IPS DF 19.7 (cell line): ENCODE measurements at regions not wholly inside any gene's neighbourhood (a gene's known extent, or its start where the extent isn't known, plus 50 kb on each side); places are given as distances from the start of the nearest gene placed in this dataset.
A peak's percentile ranks its signal among the peaks of the same experiment; 100 is the strongest.
"Not testable (repeated sequence)": the region's sequence is repeated elsewhere in the genome, so short reads cannot be mapped to it uniquely, and the experiment has no call there.

Source experiments
- DNase-seq: peaks from one replicate; pipeline ENCODE4 v3.0.0-alpha.2; 2013; ENCODE audit warnings: low read depth, low spot score

GRCh38 chr9:135291165-135291564 is 188.4 kb upstream of the PPP1R26 start:
- no peak for DNase-seq

- no peak for DNase-seq
These were observed 184.7 kb upstream of the PPP1R26 start for GRCh38 chr9:135294836-135295235.

GRCh38 chr9:135295551-135296300 is 183.9 kb upstream of the PPP1R26 start:
- peak; percentile 35 for DNase-seq

DNA sequence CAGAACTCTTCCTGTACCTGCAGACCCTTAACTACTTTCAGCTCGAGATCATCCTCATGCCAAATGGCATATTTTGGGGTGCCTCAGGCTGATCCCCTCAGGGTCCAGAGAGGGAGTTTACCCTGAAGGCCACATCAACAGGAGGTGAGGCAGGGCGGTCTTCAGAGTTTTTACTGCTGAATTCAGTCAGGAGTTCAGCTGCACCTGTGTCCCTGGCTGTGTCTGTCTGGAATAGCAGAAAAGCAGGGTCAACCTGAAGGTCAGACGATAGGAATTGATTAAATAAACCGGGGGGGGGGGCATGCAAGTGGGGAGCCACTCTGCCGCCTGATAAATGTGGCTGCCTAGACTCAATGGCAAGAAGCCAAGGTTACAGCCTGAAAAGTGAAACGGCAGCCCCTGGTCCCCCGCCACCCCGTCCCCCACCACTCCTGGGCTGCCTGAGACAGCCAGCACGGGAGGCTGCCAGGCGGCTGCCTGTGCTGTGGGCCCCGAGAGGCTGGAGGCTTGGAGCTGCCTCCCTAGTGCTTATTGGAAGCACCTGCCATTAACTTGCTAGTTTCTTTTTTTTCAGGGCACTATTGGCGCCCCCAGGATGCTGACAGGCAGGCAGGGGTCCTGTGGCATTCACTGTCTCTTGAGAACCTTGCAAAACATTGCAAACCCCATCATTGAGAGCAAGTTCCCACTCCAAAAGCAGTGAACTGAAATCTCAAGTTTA is 182.7 kb upstream of the PPP1R26 start:
- no peak for DNase-seq

DNA sequence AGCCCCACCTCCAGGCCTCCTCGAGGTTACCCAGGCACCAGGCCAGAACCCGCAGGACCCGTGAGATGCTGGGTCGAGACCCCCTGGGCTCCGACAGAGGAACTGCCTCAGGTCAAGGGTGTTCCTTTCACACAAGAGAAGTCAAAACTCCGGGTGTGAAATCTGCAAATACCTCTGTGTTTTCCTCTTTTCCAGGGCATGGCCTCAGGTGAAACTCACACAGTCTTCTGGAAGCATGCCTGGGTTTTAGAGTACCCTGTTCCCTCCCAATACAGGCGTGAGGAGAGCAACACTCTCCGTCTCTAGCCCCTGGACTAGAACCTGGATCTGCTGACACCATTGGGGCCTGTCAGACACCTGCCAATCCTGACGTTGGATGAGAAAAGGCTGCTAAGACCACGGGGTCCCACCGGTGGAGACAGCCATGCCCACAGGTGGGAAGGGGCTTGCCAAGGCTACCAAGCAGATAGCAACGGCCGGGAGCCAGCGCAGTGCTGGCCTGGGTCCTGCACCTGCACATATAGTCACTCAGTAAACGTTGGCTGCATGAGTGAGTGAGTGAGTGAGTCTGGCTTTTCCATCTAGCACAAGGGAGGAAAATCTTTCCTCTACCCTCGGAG is 182.0 kb upstream of the PPP1R26 start:
- no peak for DNase-seq

- DNase-seq = no peak
These were observed 180.4 kb upstream of the PPP1R26 start for GRCh38 chr9:135299239-135299590.

DNA sequence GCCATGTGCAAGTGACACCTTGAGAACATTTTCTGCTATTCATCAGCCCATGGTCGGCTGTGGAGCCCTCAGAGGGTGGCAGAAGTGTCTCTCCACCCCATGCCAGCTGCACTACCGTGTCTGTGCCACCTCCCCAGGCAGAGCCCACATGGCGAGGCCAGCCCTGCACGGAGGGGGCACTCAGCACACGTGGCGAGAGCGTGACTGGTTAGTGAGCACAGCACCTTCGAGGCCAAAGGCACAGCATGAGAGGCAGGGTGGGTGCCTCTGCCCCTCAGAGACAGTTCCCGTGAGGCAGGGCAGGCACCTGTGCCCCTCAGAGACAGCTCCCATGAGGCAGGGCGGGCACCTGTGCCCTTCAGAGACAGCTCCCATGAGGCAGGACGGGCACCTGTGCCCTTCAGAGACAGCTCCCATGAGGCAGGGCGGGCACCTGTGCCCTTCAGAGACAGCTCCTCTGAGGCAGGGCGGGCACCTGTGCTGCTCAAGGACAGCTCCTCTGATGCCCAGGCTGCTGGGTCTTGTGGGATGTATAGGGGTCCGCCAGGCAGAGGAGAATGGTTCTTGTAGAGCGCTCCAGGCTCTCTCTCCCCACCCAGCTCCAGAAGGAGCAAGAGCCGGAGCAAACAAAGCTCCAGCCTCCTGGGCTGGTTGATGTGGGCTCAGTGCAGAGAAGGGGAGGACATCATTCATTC is 179.8 kb upstream of the PPP1R26 start:
- no peak for DNase-seq

DNA sequence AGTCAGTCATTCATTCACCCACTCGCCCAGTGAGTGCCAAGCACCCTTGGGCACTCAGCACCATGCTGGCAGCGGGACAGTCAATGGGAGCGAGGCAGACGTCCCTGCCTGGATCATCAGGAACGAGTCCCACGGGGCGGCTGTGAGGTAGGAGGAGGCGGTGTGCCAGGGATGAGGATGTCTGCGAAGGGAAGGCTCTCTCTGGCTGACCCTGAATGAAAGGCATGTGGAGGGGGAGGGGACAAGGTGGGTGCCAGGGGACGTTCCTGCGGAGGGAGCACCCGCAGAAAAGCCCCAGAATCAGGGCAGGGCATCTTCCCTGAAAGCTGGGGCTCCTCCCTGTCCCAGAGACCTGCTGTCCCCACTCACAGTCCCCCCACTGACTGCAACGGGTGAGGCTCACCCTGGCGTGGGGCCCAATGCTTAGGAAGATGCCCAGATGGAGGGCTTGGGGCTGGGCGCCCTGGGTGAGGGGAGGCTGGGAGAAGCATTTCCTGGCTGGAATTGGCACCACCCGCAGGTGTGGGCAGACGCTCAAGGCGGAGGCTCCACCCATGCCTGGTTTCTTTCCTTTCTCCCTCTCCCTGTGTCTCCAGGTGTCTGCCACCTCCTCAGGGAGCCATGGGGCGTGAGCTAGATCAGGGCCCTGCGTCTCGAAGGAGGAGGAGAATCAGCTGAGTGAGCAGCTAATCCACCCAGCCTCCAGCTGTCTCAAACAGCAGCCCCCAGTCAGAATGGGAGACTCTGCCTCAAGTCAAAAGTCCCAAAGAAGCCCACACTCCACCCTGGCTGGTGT is 179.0 kb upstream of the PPP1R26 start:
- DNase-seq = no peak

DNA sequence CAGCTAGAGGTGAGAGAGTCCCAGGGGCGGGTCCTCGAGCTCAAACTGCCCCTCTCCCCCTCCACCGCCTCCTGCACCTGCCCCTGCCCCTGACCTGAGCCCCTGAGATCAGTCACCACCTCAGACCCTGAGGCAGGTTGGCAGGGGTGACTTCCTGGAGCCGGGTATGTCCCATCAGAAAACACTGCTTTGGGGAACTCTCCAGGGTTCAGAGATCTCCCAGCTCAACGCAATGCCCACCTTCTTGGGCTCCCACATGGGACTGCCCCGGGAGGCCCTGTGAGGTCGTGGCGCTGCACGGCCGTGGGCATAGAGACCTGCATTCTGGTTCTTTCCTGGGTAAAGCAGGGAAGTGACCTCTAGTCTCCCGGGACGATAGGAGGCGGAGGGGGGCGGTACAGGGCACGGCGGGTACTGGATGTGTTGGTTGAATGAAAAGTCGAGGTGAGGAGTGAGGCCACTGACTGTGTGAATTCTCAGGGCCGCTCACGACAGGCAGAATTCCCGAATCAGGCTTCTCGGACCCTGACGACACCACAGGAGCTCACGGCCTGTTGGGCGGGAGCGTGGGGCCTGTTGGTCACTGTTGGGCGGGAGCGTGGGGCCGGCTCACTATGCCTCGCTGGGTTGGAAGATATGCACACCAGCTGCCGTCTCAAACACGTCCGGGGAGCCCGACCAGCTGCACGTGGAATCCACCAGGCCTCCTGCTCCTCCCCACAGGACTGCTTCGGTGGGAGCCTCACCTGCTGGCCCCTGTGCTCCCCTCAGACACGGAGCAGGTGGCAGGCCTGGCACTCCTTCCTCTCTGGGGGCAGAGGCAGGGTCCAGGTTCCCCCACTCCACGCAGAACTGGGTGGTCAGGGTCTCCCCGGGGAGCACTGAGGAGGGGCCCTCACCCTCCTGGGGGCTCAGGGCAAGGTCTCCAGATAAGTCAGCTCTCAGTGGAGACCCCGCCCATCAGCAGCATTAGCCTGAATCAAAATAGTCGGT is 178.0 kb upstream of the PPP1R26 start:
- no peak for DNase-seq

DNA sequence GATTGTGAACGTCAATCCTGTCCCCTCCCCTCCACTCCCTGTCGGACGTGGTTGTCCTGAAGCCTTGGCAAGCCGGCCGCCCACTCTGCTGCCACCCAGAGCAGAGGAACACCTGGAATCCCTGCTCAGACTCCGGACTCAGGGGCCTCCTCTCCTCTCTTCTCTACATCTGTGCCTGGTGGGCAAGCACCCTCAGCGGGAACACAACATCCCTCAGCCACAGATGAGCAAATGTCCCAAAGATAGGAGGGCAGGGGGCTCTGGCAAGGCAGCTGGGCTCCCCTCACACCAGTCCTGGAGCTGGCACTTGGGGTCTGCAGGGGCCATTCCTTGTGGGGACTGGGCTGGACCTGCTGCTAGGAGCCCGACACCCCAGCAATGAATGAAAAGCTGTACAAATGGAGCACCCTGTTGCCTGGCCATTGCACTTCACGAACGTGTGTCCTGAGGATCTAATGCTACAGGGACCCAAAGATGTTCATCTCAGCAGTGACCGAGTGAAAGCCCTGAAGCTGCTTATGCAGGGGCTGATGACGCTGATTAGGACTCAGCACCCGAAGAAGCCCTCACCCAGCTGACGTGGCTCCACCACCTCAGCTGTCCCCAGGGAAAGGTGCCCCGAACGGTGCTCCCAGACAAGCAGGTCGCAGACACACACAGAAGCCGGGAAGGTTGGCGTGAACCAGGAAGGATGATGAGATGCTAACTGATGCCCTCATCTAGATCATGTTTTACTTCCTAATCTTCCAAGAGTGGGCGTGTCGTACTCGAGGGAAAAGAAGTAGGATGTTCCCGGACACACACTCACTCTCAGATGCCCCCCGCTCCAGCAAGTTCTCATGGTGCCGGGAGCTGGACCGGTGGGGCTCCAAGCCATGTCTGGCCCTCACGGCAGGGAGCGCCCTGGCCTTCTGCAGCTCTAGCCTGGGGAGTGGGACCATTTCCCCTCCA is 177.0 kb upstream of the PPP1R26 start:
- DNase-seq = no peak

DNA sequence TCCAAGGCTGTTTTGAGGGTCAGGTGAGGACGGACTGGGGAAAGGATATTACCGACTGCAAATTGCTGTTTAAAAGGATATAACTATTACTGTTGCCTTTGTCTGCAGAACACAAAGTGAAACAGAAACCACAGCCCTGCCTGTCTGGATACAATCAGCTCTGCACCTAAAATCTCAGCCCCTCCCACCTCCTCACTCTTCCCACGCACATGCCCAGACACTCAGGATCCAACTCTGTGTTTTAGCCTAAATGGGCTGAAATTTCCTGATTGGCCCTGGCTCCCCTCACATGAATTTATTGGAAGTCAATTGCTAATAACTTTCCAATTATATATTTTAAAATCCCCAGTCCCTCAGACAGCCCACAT is 176.3 kb upstream of the PPP1R26 start:
- no peak for DNase-seq

DNA sequence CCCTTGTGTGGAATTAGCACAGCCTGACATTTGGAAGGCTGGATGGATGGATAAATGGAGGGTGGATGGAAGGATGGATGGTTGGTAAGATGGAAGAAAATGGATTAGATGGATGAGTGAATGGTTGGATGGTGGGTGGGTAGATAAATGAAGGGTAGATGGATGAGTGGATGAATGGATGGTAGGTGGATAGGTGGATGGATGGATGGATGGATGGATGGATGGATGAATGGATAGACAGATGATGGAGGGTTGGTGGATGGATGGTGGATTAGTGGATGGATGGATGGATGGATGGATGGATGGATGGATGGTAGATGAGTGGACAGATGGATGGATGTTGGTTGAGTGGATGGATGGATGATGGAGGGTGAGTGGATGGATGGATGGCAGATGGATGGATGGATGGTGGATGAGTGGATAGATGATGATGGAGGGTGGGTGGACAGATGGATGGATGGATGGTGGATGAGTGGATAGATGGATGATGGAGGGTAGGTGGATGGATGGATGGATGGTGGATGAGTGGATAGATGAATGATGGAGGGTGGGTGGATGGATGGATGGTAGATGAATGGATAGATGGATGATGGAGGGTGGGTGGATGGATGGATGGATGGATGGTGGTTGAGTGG is 175.6 kb upstream of the PPP1R26 start:
- DNase-seq = no peak

- DNase-seq = no peak
These were observed 174.7 kb upstream of the PPP1R26 start for GRCh38 chr9:135304886-135305285.

DNA sequence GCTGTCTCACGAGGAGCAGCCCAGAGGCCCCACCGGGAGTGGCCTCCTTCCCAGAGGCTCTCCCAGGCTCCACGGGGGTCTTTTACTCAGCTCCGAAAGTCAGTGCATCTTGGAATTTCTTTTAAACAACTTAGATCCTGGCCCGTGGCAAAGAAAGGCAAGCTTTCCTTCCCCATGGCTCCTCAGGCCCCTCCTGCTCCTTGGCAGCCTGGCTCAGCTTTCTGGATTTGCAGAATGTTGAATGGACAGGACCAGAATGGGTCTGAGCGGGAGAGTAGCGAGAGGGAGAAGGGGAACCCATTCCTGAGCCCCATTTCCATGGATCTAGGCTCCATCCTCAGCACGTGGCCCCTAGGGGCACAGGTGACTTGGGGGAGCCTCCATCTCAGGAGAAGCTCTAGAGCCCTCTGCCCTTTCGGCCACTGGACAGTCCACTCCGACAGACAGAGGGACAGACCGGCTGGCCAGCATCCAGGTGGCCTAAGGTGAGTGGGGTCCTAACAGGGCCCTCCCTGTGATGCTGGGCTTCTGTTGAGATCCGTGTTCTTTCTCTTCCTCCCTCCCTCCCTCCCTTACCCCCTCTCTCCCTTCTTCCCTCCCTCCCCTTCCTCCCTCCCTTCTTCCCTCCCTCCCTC is 173.9 kb upstream of the PPP1R26 start:
- DNase-seq = no peak

DNA sequence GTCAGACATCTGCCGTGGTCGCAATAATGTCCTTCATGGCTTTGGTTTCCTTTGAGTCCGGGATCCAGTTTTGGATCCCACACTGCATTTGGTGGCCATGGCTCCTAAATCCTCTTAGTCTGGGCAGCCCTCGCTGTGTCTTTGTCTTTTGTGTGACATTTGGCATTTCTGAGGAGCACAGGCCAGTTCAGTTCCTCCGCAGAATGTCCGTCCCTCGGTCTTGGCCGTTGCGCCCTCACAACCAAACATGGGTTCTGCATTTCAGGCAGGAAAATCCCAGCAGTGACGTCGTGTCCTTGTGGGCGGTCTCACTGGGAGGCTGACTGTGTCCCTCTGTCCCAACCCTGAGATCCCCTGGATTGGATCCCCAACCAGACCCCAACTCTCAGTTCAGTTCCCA is 172.9 kb upstream of the PPP1R26 start:
- no peak for DNase-seq

DNA sequence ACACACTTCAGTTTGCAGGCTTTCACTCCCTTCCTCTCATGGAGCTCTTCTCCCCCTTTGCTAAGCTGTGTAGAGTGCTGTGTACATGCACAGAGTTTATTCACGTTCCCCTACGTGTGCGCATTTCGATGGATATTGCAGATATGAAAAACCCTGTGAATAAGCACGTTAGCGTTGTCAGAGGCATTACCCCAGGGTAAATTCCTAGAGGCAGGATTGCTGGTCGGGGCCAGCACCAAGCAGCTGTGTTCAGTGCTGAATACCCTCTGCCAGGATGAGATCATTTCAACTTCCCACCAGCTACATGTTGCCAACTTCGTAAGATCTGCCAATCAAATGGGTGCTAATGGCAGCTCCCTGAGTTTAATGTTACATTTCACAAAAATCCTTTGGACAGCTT is 172.3 kb upstream of the PPP1R26 start:
- DNase-seq = no peak

GRCh38 chr9:135307919-135308318 is 171.7 kb upstream of the PPP1R26 start:
- DNase-seq = not testable (repeated sequence)
